ENCODE measurements at regions not wholly inside any gene's neighbourhood (a gene's known extent, or its start where the extent isn't known, plus 50 kb on each side); places are given as distances from the start of the nearest gene placed in this dataset.

DNA sequence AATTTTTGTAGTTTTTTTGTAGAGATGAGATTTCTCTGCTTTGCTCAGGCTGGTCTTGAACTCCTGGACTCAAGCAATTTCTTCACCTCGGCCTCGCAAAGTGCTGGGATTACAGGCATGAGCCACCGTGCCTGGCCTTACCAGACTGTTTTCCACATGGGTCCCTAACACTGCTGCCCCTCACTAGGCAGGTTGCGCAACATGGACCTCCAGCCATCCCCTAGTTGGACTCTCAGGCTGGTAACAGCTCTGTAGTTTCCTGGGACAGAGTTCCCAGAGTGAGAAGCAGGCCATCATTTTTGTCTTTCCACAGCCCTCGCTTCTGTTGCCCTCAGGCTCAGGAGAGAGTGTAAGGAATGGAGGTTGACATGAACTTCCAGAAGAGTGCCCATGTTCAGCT is 156.1 kb downstream of the CTH start:
- TF ChIP-seq EZH2 (IDR thresholded peaks at IDR 0.05; ENCODE audit: low read length): no peak
- TF ChIP-seq, protein P1, sequence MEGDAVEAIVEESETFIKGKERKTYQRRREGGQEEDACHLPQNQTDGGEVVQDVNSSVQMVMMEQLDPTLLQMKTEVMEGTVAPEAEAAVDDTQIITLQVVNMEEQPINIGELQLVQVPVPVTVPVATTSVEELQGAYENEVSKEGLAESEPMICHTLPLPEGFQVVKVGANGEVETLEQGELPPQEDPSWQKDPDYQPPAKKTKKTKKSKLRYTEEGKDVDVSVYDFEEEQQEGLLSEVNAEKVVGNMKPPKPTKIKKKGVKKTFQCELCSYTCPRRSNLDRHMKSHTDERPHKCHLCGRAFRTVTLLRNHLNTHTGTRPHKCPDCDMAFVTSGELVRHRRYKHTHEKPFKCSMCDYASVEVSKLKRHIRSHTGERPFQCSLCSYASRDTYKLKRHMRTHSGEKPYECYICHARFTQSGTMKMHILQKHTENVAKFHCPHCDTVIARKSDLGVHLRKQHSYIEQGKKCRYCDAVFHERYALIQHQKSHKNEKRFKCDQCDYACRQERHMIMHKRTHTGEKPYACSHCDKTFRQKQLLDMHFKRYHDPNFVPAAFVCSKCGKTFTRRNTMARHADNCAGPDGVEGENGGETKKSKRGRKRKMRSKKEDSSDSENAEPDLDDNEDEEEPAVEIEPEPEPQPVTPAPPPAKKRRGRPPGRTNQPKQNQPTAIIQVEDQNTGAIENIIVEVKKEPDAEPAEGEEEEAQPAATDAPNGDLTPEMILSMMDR (optimal IDR thresholded peaks at IDR 0.05 in 1 of 3, IDR thresholded peaks at IDR 0.05 in 1 of 3, conservative IDR thresholded peaks at IDR 0.05 in 1 of 3; ENCODE audit: extremely low read depth in 1 of 3, insufficient read depth in 2 of 3, low read length in 3 of 3): no peak
